Neural cell (in vitro differentiated cells): ENCODE measurements at regions not wholly inside any gene's neighbourhood (a gene's known extent, or its start where the extent isn't known, plus 50 kb on each side); places are given as distances from the start of the nearest gene placed in this dataset.

Experiments used
- H2AFZ ChIP-seq: fragments of 200-600, 300-800 bp; sonication (generic), shearing (Covaris generic); 2 replicates; pipeline ENCODE4 v1.6.0; 2014; ENCODE audit warnings: low read depth, mild to moderate bottlenecking, antibody characterized with exemption, low read length, moderate library complexity
- H3F3A ChIP-seq: fragments of 200-600 bp; shearing (Covaris generic); 2 replicates; pipeline ENCODE4 v1.6.1; 2016; ENCODE audit warnings: mild to moderate bottlenecking, moderate library complexity, mixed read lengths, antibody characterized with exemption, low read length; ENCODE audit not compliant: insufficient read depth, poor library complexity, severe bottlenecking
- H3K27ac ChIP-seq: fragments of 200-600, 300-800 bp; sonication (generic), shearing (Covaris generic); 2 replicates; pipeline ENCODE4 v1.5.1; 2014; ENCODE audit warnings: mild to moderate bottlenecking, low read length, moderate library complexity
- H3K27me3 ChIP-seq: fragments of 300-800, 200-600 bp; sonication (generic), shearing (Covaris generic); 2 replicates; pipeline ENCODE4 v1.6.0; 2014; ENCODE audit warnings: mild to moderate bottlenecking, low read depth, low read length, moderate library complexity; ENCODE audit not compliant: insufficient read depth
- H3K36me3 ChIP-seq: fragments of 300-800, 200-600 bp; sonication (generic), shearing (Covaris generic); 2 replicates; pipeline ENCODE4 v1.5.1; 2014; ENCODE audit warnings: mild to moderate bottlenecking, antibody characterized with exemption, low read length, moderate library complexity; ENCODE audit not compliant: insufficient read depth
- H3K4me2 ChIP-seq: fragments of 300-800, 200-600 bp; sonication (generic), shearing (Covaris generic); 2 replicates; pipeline ENCODE4 v1.6.0; 2014; ENCODE audit warnings: mild to moderate bottlenecking, low read length
- H3K4me3 ChIP-seq: fragments of 300-800, 200-600 bp; sonication (generic), shearing (Covaris generic); 2 replicates; pipeline ENCODE4 v1.5.1; 2014; ENCODE audit warnings: mild to moderate bottlenecking, low read length, moderate library complexity
- H3K79me2 ChIP-seq: fragments of 200-600 bp; shearing (Covaris generic); replicated peaks from 2 replicates; pipeline ENCODE4 v1.6.0; 2014; ENCODE audit warnings: mild to moderate bottlenecking, low read length, moderate library complexity; ENCODE audit not compliant: insufficient read depth
- H3K9ac ChIP-seq: fragments of 300-800, 200-600 bp; sonication (generic), shearing (Covaris generic); 2 replicates; pipeline ENCODE4 v1.6.1; 2016; ENCODE audit warnings: mild to moderate bottlenecking, low read length, mixed read lengths
- H3K9me2 ChIP-seq: fragments of 200-600 bp; shearing (Covaris generic); 2 replicates; pipeline ENCODE4 v1.6.1; 2016; ENCODE audit warnings: mild to moderate bottlenecking, low read length, mixed read lengths; ENCODE audit not compliant: insufficient read depth
- H3K9me3 ChIP-seq: fragments of 200-600, 300-800 bp; sonication (generic), shearing (Covaris generic); 2 replicates; pipeline ENCODE4 v1.6.1; 2016; ENCODE audit warnings: mild to moderate bottlenecking, mixed run types, low read length, moderate library complexity, mixed read lengths
- H4K20me1 ChIP-seq: fragments of 200-600 bp; shearing (Covaris generic); 2 replicates; pipeline ENCODE4 v1.6.1; 2016; ENCODE audit warnings: mild to moderate bottlenecking, mixed run types; ENCODE audit not compliant: insufficient read depth
- CTCF ChIP-seq: fragments of 450-650 bp; IDR thresholded peaks from 2 replicates; pipeline ENCODE4 v1.5.1; 2014; ENCODE audit warnings: antibody characterized with exemption, mild to moderate bottlenecking, moderate library complexity; ENCODE audit not compliant: poor library complexity, severe bottlenecking
- EP300 ChIP-seq: fragments of 450-650 bp; conservative IDR thresholded peaks from 2 replicates; pipeline ENCODE4 v1.6.1; 2014; ENCODE audit warnings: antibody characterized with exemption, mild to moderate bottlenecking, moderate library complexity; ENCODE audit not compliant: poor library complexity, severe bottlenecking
- EZH2 ChIP-seq: fragments of 200-600, 300-800 bp; shearing (Covaris generic), sonication (generic); IDR thresholded peaks from 2 replicates; pipeline ENCODE4 v1.6.1; 2014; ENCODE audit warnings: antibody characterized with exemption, low read length, borderline replicate concordance, mild to moderate bottlenecking; ENCODE audit not compliant: insufficient read depth, poor library complexity, severe bottlenecking
- MXI1 ChIP-seq: fragments of 450-650 bp; conservative IDR thresholded peaks from 2 replicates; pipeline ENCODE4 v1.6.1; 2014; ENCODE audit warnings: antibody characterized with exemption, mild to moderate bottlenecking; ENCODE audit not compliant: poor library complexity, severe bottlenecking
- POLR2AphosphoS5 ChIP-seq: IDR thresholded peaks from 2 replicates; pipeline ENCODE4 v1.6.1; 2012
- RAD21 ChIP-seq: fragments of 450-650 bp; conservative IDR thresholded peaks from 2 replicates; pipeline ENCODE4 v1.6.1; 2014; ENCODE audit warnings: antibody characterized with exemption, mild to moderate bottlenecking, moderate library complexity
- SMC3 ChIP-seq: fragments of 450-650 bp; conservative IDR thresholded peaks from 2 replicates; pipeline ENCODE4 v1.6.1; 2014; ENCODE audit warnings: antibody characterized with exemption, mild to moderate bottlenecking, moderate library complexity; ENCODE audit not compliant: poor library complexity
- TAF1 ChIP-seq: IDR thresholded peaks from 2 replicates; pipeline ENCODE4 v1.6.1; 2012; ENCODE audit warnings: low read depth
- TF ChIP-seq, protein P1 (sequence below): IDR thresholded peaks from 2 replicates; pipeline ENCODE4 v1.6.1; 2012; ENCODE audit warnings: borderline replicate concordance

DNA sequence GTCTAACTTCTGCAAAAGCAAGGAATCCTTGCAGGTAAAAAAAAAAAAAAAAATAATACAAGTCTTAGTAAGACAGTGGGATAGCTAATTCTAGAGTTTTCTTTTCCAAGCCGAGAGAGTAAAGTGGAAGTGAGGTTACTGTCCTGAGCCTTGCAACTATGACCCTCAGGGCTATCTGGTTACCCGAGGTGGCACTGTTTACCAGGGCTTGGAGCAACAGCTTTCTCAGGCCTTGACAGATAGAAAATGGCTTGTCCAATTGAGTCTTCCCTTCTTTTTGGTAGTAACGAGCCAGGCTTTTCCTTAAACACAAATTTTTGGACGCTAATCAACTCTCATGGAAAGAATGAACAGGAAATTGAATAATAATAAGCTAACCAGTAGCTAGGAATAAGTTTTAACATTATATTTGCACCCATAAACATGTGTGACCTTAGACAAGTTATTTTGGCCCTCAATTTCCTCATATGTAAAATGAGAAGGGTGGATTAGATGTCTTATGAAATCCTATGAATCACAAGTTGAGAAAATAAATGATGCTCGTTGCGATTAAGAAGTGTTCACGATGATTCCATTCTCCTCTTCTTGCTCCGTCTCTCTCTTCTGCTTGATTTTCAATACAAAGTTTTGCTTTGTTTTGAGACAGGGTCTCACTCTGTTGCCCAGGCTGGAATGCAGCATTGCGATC is 236.9 kb upstream of the KBTBD8 start:
- H3K9me2 ChIP-seq: no peaks in the 10 kb centered on the region
- H2AFZ ChIP-seq: no peak overlapping the region
- no peak overlapping the region for H3K4me3 ChIP-seq
- TF ChIP-seq, protein P1, sequence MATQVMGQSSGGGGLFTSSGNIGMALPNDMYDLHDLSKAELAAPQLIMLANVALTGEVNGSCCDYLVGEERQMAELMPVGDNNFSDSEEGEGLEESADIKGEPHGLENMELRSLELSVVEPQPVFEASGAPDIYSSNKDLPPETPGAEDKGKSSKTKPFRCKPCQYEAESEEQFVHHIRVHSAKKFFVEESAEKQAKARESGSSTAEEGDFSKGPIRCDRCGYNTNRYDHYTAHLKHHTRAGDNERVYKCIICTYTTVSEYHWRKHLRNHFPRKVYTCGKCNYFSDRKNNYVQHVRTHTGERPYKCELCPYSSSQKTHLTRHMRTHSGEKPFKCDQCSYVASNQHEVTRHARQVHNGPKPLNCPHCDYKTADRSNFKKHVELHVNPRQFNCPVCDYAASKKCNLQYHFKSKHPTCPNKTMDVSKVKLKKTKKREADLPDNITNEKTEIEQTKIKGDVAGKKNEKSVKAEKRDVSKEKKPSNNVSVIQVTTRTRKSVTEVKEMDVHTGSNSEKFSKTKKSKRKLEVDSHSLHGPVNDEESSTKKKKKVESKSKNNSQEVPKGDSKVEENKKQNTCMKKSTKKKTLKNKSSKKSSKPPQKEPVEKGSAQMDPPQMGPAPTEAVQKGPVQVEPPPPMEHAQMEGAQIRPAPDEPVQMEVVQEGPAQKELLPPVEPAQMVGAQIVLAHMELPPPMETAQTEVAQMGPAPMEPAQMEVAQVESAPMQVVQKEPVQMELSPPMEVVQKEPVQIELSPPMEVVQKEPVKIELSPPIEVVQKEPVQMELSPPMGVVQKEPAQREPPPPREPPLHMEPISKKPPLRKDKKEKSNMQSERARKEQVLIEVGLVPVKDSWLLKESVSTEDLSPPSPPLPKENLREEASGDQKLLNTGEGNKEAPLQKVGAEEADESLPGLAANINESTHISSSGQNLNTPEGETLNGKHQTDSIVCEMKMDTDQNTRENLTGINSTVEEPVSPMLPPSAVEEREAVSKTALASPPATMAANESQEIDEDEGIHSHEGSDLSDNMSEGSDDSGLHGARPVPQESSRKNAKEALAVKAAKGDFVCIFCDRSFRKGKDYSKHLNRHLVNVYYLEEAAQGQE: no peak
- no peak for TF ChIP-seq POLR2AphosphoS5
- no peaks in the 10 kb centered on the region for H4K20me1 ChIP-seq
- no peaks in the 10 kb centered on the region for H3K27me3 ChIP-seq
- H3K9me3 ChIP-seq: no peaks in the 10 kb centered on the region
- no peaks in the 10 kb centered on the region for H3K36me3 ChIP-seq
- H3K9ac ChIP-seq: no peak overlapping the region
- no peak overlapping the region for H3K4me2 ChIP-seq
- no peak overlapping the region for H3K27ac ChIP-seq
- no peaks in the 10 kb centered on the region for H3F3A ChIP-seq
- H3K79me2 ChIP-seq: no peaks in the 10 kb centered on the region

DNA sequence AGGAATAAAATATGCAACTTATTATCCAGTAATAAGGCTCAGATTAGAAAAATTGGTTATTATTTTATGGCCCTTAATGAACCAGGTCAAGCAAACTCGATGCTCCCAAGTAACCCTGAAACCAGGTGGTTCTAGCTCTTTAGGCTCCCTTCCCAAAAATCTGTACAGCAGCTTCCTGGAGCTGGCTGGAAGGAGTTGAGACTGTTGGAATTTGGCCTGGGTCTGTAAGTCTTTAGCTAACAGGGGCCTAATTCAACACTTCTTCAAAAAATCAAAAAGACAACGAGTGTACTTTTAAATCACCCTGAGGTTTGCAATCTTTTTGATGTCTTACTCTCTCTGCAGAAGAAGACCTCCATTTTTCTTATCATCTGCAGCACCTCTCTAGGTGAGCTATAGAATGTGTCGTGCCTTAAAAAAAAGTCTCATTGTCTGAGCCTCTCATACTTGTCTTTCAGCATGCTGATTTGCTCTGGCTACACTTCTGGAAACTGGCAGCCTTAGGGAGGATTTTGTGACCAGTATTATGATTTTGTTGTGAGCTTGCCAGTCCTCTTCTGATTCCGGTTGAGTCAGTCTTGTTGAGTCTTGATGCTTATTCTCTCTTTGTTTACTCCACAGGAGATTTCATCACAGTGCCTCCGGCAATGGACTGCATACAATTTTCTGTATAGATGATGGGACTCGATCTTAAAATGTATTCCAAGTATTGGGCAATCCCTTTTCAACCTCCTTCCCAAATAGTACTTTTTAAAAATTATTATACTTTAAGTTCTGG is 235.0 kb upstream of the KBTBD8 start:
- Histone ChIP-seq H3F3A (no peaks in the 10 kb centered on the region), H3K9me3 (no peaks in the 10 kb centered on the region), H3K27me3 (no peaks in the 10 kb centered on the region), H3K4me3 (no peak overlapping the region), H3K36me3 (no peaks in the 10 kb centered on the region), H3K4me2 (no peak overlapping the region), H4K20me1 (no peaks in the 10 kb centered on the region), H3K79me2 (no peaks in the 10 kb centered on the region), H3K9me2 (no peaks in the 10 kb centered on the region), H2AFZ (no peak overlapping the region), H3K27ac (no peak overlapping the region), H3K9ac (no peak overlapping the region)
- no peak for TF ChIP-seq POLR2AphosphoS5
- no peak for TF ChIP-seq RAD21
- TF ChIP-seq TAF1: no peak
- TF ChIP-seq EZH2: no peak
- no peak for TF ChIP-seq CTCF
- TF ChIP-seq, protein P1: no peak
- no peak for TF ChIP-seq EP300
- no peak for TF ChIP-seq SMC3
- no peak for TF ChIP-seq MXI1
